NCI-H2196 (cell line): ENCODE measurements at regions not wholly inside any gene's neighbourhood (a gene's known extent, or its start where the extent isn't known, plus 50 kb on each side); places are given as distances from the start of the nearest gene placed in this dataset.

Experiments
- DNase-seq: peaks from one replicate; lab custom pipeline; 2025; ENCODE audit not compliant: unreplicated experiment; lab: John Stamatoyannopoulos, UW

- no peak for DNase-seq
These were observed 457.8 kb upstream of the ZNF385D start for GRCh38 chr3:22208844-22209243.

- DNase-seq = no peak
These were observed 458.6 kb upstream of the ZNF385D start for GRCh38 chr3:22209578-22209977.

- no peak for DNase-seq
These were observed 459.7 kb upstream of the ZNF385D start for GRCh38 chr3:22210693-22211092.

GRCh38 chr3:22216601-22217000 lies 465.6 kb upstream of the ZNF385D start:
- no peak for DNase-seq

GRCh38 chr3:22225161-22225560 lies 474.2 kb upstream of the ZNF385D start:
- no peak for DNase-seq

- DNase-seq = no peak
These were observed 477.7 kb upstream of the ZNF385D start for GRCh38 chr3:22228705-22229104.

- no peak for DNase-seq
These were observed 480.1 kb upstream of the ZNF385D start for GRCh38 chr3:22231061-22231460.

- DNase-seq = no peak
These were observed 485.7 kb upstream of the ZNF385D start for GRCh38 chr3:22236490-22237270.

GRCh38 chr3:22239011-22239410 lies 488.0 kb upstream of the ZNF385D start:
- no peak for DNase-seq

- no peak for DNase-seq
These were observed 490.1 kb upstream of the ZNF385D start for GRCh38 chr3:22241110-22241509.

- DNase-seq = no peak
These were observed 493.9 kb upstream of the ZNF385D start for GRCh38 chr3:22244761-22245521.

GRCh38 chr3:22245811-22246583 lies 495.0 kb upstream of the ZNF385D start:
- DNase-seq = no peak

GRCh38 chr3:22249658-22250057 lies 498.6 kb upstream of the ZNF385D start:
- no peak for DNase-seq

GRCh38 chr3:22257252-22257651 lies 506.2 kb upstream of the ZNF385D start:
- DNase-seq = no peak

- DNase-seq = no peak
These were observed 511.4 kb upstream of the ZNF385D start for GRCh38 chr3:22262386-22262785.

- no peak for DNase-seq
These were observed 512.0 kb upstream of the ZNF385D start for GRCh38 chr3:22263042-22263441.

GRCh38 chr3:22265403-22265802 lies 514.4 kb upstream of the ZNF385D start:
- DNase-seq = no peak

GRCh38 chr3:22269831-22270230 lies 518.8 kb upstream of the ZNF385D start:
- DNase-seq = no peak

- DNase-seq = no peak
These were observed 525.3 kb upstream of the ZNF385D start for GRCh38 chr3:22276351-22276750.

GRCh38 chr3:22284559-22284958 lies 533.5 kb upstream of the ZNF385D start:
- DNase-seq = no peak

GRCh38 chr3:22288756-22289155 lies 537.7 kb upstream of the ZNF385D start:
- no peak for DNase-seq

GRCh38 chr3:22292681-22293080 lies 541.7 kb upstream of the ZNF385D start:
- DNase-seq = no peak
